Activated naive CD8-positive, alpha-beta T cell treated with anti-CD3 and anti-CD28 coated beads, Interleukin-2, amount 10 ng/mL, durations not matched to agents 7 days and 5 days (primary cell): ENCODE measurements at regions not wholly inside any gene's neighbourhood (a gene's known extent, or its start where the extent isn't known, plus 50 kb on each side); places are given as distances from the start of the nearest gene placed in this dataset.

Experiments
- ATAC-seq: fragments of 150-1000 bp; cut with Tn5 transposase; one replicate; pipeline ENCODE4 v1.10.0; 2021; ENCODE audit warnings: low read depth, moderate library complexity
- POLR2A ChIA-PET: fragments of 350-600 bp; sonication (Branson Sonifier 250); formaldehyde crosslinking; loops from one replicate; lab custom pipeline; 2021; ENCODE audit warnings: antibody characterized with exemption; lab: Charles Lee
- DNase-seq: peaks from one replicate; pipeline ENCODE4 v3.0.0; 2021
- H3K27ac Mint-ChIP-seq: one replicate; pipeline ENCODE4 v1.8.0; 2022; ENCODE audit warnings: mild to moderate bottlenecking, mixed read lengths
- H3K27me3 Mint-ChIP-seq: one replicate; pipeline ENCODE4 v1.8.0; 2022; ENCODE audit warnings: mild to moderate bottlenecking, moderate library complexity, mixed read lengths
- H3K36me3 Mint-ChIP-seq: one replicate; pipeline ENCODE4 v1.8.0; 2021; ENCODE audit warnings: mild to moderate bottlenecking, mixed read lengths
- H3K4me1 Mint-ChIP-seq: one replicate; pipeline ENCODE4 v1.8.0; 2021; ENCODE audit warnings: mixed read lengths
- H3K4me3 Mint-ChIP-seq: one replicate; pipeline ENCODE4 v1.8.0; 2022; ENCODE audit warnings: mild to moderate bottlenecking, moderate library complexity, mixed read lengths
- H3K9me3 Mint-ChIP-seq: one replicate; pipeline ENCODE4 v1.8.0; 2021; ENCODE audit warnings: mixed read lengths

- POLR2A ChIA-PET: no interaction called here
- Mint-ChIP-seq H3K4me3 (no peak overlapping the region), H3K27me3 (no peaks in the 10 kb centered on the region), H3K4me1 (no peaks in the 10 kb centered on the region), H3K36me3 (no peaks in the 10 kb centered on the region), H3K27ac (no peak overlapping the region), H3K9me3 (peaks cover 7% of the 10 kb centered on the region)
- DNase-seq (no peak), ATAC-seq (no peak)
These were observed 296.2 kb upstream of the FLRT2 start for GRCh38 chr14:85233756-85234155.

GRCh38 chr14:85234156-85235025 lies 295.6 kb upstream of the FLRT2 start:
- ATAC-seq: no peak
- H3K27ac Mint-ChIP-seq: no peak overlapping the region
- no peaks in the 10 kb centered on the region for H3K36me3 Mint-ChIP-seq
- no peaks in the 10 kb centered on the region for H3K4me1 Mint-ChIP-seq
- peaks cover 7% of the 10 kb centered on the region for H3K9me3 Mint-ChIP-seq
- DNase-seq: no peak
- POLR2A ChIA-PET: no interaction called here
- no peak overlapping the region for H3K4me3 Mint-ChIP-seq
- no peaks in the 10 kb centered on the region for H3K27me3 Mint-ChIP-seq

GRCh38 chr14:85235868-85236267 lies 294.1 kb upstream of the FLRT2 start:
- DNase-seq: no peak
- no peak overlapping the region for H3K27ac Mint-ChIP-seq
- no peak overlapping the region for H3K4me3 Mint-ChIP-seq
- peaks cover 5% of the 10 kb centered on the region for H3K9me3 Mint-ChIP-seq
- H3K4me1 Mint-ChIP-seq: no peaks in the 10 kb centered on the region
- ATAC-seq: no peak
- no peaks in the 10 kb centered on the region for H3K36me3 Mint-ChIP-seq
- POLR2A ChIA-PET: no interaction called here
- H3K27me3 Mint-ChIP-seq: no peaks in the 10 kb centered on the region

GRCh38 chr14:85236296-85236695 lies 293.6 kb upstream of the FLRT2 start:
- H3K36me3 Mint-ChIP-seq: no peaks in the 10 kb centered on the region
- no peak overlapping the region for H3K27ac Mint-ChIP-seq
- peaks cover 5% of the 10 kb centered on the region for H3K9me3 Mint-ChIP-seq
- no peaks in the 10 kb centered on the region for H3K4me1 Mint-ChIP-seq
- H3K4me3 Mint-ChIP-seq: no peak overlapping the region
- no peaks in the 10 kb centered on the region for H3K27me3 Mint-ChIP-seq
- POLR2A ChIA-PET: no interaction called here
- DNase-seq: no peak
- no peak for ATAC-seq

- Mint-ChIP-seq H3K4me1 (no peaks in the 10 kb centered on the region), H3K36me3 (no peaks in the 10 kb centered on the region), H3K27ac (no peak overlapping the region), H3K4me3 (no peak overlapping the region), H3K27me3 (no peaks in the 10 kb centered on the region), H3K9me3 (no peaks in the 10 kb centered on the region)
- DNase-seq (no peak), ATAC-seq (no peak)
- POLR2A ChIA-PET: no interaction called here
These were observed 290.2 kb upstream of the FLRT2 start for GRCh38 chr14:85239791-85240190.

- H3K27me3 Mint-ChIP-seq: no peaks in the 10 kb centered on the region
- no peak overlapping the region for H3K27ac Mint-ChIP-seq
- no peaks in the 10 kb centered on the region for H3K4me1 Mint-ChIP-seq
- DNase-seq: no peak
- ATAC-seq: no peak
- POLR2A ChIA-PET: no interaction called here
- H3K4me3 Mint-ChIP-seq: no peak overlapping the region
- H3K36me3 Mint-ChIP-seq: no peaks in the 10 kb centered on the region
- H3K9me3 Mint-ChIP-seq: no peaks in the 10 kb centered on the region
These were observed 288.7 kb upstream of the FLRT2 start for GRCh38 chr14:85241022-85241855.

- no peak for ATAC-seq
- H3K27me3 Mint-ChIP-seq: no peaks in the 10 kb centered on the region
- POLR2A ChIA-PET: no interaction called here
- H3K9me3 Mint-ChIP-seq: peaks cover 2% of the 10 kb centered on the region
- H3K4me3 Mint-ChIP-seq: no peak overlapping the region
- H3K27ac Mint-ChIP-seq: no peak overlapping the region
- DNase-seq: no peak
- H3K36me3 Mint-ChIP-seq: no peaks in the 10 kb centered on the region
- no peaks in the 10 kb centered on the region for H3K4me1 Mint-ChIP-seq
These were observed 287.3 kb upstream of the FLRT2 start for GRCh38 chr14:85242666-85243065.

GRCh38 chr14:85243321-85243720 lies 286.6 kb upstream of the FLRT2 start:
- no peaks in the 10 kb centered on the region for H3K27me3 Mint-ChIP-seq
- H3K27ac Mint-ChIP-seq: no peak overlapping the region
- POLR2A ChIA-PET: no interaction called here
- H3K4me1 Mint-ChIP-seq: no peaks in the 10 kb centered on the region
- DNase-seq: no peak
- no peak overlapping the region for H3K4me3 Mint-ChIP-seq
- H3K9me3 Mint-ChIP-seq: peaks cover 2% of the 10 kb centered on the region
- H3K36me3 Mint-ChIP-seq: no peaks in the 10 kb centered on the region
- ATAC-seq: no peak

GRCh38 chr14:85247071-85247470 lies 282.9 kb upstream of the FLRT2 start:
- DNase-seq (no peak), ATAC-seq (no peak)
- H3K9me3 Mint-ChIP-seq: peaks cover 4% of the 10 kb centered on the region
- no peaks in the 10 kb centered on the region for H3K4me1 Mint-ChIP-seq
- no peaks in the 10 kb centered on the region for H3K36me3 Mint-ChIP-seq
- H3K27me3 Mint-ChIP-seq: no peaks in the 10 kb centered on the region
- H3K27ac Mint-ChIP-seq: no peak overlapping the region
- H3K4me3 Mint-ChIP-seq: no peak overlapping the region
- POLR2A ChIA-PET: no interaction called here

GRCh38 chr14:85248881-85249635 lies 280.9 kb upstream of the FLRT2 start:
- no peak overlapping the region for H3K4me3 Mint-ChIP-seq
- H3K4me1 Mint-ChIP-seq: no peaks in the 10 kb centered on the region
- no peak overlapping the region for H3K27ac Mint-ChIP-seq
- POLR2A ChIA-PET: no interaction called here
- no peaks in the 10 kb centered on the region for H3K36me3 Mint-ChIP-seq
- ATAC-seq: no peak
- no peak for DNase-seq
- H3K27me3 Mint-ChIP-seq: no peaks in the 10 kb centered on the region
- H3K9me3 Mint-ChIP-seq: peaks cover 4% of the 10 kb centered on the region

- H3K36me3 Mint-ChIP-seq: no peaks in the 10 kb centered on the region
- peaks cover 4% of the 10 kb centered on the region for H3K9me3 Mint-ChIP-seq
- no peak overlapping the region for H3K27ac Mint-ChIP-seq
- POLR2A ChIA-PET: no interaction called here
- DNase-seq (no peak), ATAC-seq (no peak)
- no peaks in the 10 kb centered on the region for H3K4me1 Mint-ChIP-seq
- H3K4me3 Mint-ChIP-seq: no peak overlapping the region
- H3K27me3 Mint-ChIP-seq: no peaks in the 10 kb centered on the region
These were observed 279.3 kb upstream of the FLRT2 start for GRCh38 chr14:85250414-85251189.

GRCh38 chr14:85252011-85252410 lies 277.9 kb upstream of the FLRT2 start:
- Mint-ChIP-seq H3K27me3 (no peaks in the 10 kb centered on the region), H3K36me3 (no peaks in the 10 kb centered on the region), H3K27ac (no peak overlapping the region), H3K4me3 (no peak overlapping the region), H3K4me1 (no peaks in the 10 kb centered on the region), H3K9me3 (peaks cover 2% of the 10 kb centered on the region)
- no peak for DNase-seq
- ATAC-seq: no peak
- POLR2A ChIA-PET: no interaction called here

GRCh38 chr14:85254711-85255110 lies 275.2 kb upstream of the FLRT2 start:
- Mint-ChIP-seq H3K27me3 (no peaks in the 10 kb centered on the region), H3K4me3 (no peak overlapping the region), H3K4me1 (no peaks in the 10 kb centered on the region), H3K36me3 (no peaks in the 10 kb centered on the region), H3K27ac (no peak overlapping the region), H3K9me3 (peaks cover 1% of the 10 kb centered on the region)
- POLR2A ChIA-PET: no interaction called here
- DNase-seq: no peak
- ATAC-seq: no peak
